NB4 (cell line): ENCODE measurements at regions not wholly inside any gene's neighbourhood (a gene's known extent, or its start where the extent isn't known, plus 50 kb on each side); places are given as distances from the start of the nearest gene placed in this dataset.

Experiments
- MYC ChIP-seq: IDR thresholded peaks from 2 replicates; pipeline ENCODE4 v1.6.1; 2011; ENCODE audit warnings: low read depth, low read length
- POLR2A ChIP-seq: IDR thresholded peaks from 2 replicates; pipeline ENCODE4 v1.6.1; 2011; ENCODE audit warnings: mild to moderate bottlenecking; ENCODE audit not compliant: insufficient read length; ENCODE audit errors: extremely low read depth
- TF ChIP-seq, protein P1 (sequence below): IDR thresholded peaks from one replicate; pipeline ENCODE4 v1.5.1; 2012; ENCODE audit warnings: low read depth, low read length
- TF ChIP-seq, protein P2 (sequence below): IDR thresholded peaks from 2 replicates; pipeline ENCODE4 v1.6.1; 2011; ENCODE audit warnings: low read depth, low read length

DNA sequence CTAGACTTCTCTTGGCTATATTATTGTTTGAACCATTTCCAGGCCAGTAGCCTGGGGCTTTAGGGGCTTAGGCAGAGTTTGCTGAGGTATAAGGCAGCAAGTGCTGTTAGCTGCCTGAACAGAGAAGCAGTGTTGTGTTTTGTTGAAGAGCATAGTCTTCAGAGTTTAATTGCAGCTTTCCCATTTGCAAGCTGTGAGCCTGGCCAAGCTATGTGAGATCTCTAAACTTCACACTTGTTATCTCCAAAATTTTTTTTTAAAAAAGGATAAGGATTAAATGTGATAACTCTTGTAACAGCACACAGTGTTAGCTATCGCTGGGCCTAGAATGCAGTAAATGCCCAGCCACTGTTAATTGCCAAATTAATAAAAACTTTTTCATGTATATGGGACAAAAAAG, 782.4 kb downstream of the REEP3 start:
- TF ChIP-seq, protein P1, sequence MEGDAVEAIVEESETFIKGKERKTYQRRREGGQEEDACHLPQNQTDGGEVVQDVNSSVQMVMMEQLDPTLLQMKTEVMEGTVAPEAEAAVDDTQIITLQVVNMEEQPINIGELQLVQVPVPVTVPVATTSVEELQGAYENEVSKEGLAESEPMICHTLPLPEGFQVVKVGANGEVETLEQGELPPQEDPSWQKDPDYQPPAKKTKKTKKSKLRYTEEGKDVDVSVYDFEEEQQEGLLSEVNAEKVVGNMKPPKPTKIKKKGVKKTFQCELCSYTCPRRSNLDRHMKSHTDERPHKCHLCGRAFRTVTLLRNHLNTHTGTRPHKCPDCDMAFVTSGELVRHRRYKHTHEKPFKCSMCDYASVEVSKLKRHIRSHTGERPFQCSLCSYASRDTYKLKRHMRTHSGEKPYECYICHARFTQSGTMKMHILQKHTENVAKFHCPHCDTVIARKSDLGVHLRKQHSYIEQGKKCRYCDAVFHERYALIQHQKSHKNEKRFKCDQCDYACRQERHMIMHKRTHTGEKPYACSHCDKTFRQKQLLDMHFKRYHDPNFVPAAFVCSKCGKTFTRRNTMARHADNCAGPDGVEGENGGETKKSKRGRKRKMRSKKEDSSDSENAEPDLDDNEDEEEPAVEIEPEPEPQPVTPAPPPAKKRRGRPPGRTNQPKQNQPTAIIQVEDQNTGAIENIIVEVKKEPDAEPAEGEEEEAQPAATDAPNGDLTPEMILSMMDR: no peak
- TF ChIP-seq, protein P2, sequence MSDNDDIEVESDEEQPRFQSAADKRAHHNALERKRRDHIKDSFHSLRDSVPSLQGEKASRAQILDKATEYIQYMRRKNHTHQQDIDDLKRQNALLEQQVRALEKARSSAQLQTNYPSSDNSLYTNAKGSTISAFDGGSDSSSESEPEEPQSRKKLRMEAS: no peak
- TF ChIP-seq POLR2A (no peak), MYC (no peak)
